ENCODE measurements at regions not wholly inside any gene's neighbourhood (a gene's known extent, or its start where the extent isn't known, plus 50 kb on each side); places are given as distances from the start of the nearest gene placed in this dataset.

DNA sequence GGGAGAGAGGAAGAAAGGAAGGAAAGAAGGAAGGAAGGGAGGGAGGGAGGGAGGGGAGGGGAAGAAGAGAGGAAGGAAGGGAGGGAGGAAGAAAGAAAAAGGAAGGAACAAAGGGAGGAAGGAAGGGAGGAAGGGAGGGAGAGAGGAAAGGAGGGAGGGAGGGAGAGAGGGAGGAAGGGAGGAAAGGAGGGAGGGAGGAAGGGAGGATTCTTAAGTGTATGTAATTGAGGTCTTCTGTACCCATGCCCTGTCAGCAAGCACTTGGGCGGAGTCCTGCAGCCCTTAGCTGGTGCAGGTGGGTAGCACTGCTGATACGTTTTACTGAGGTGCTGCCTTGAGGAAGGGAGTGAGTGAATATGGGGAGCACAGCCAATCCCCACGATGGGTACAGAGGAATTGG, 56.9 kb upstream of the RASD2 start:
- TF ChIP-seq, protein P1, sequence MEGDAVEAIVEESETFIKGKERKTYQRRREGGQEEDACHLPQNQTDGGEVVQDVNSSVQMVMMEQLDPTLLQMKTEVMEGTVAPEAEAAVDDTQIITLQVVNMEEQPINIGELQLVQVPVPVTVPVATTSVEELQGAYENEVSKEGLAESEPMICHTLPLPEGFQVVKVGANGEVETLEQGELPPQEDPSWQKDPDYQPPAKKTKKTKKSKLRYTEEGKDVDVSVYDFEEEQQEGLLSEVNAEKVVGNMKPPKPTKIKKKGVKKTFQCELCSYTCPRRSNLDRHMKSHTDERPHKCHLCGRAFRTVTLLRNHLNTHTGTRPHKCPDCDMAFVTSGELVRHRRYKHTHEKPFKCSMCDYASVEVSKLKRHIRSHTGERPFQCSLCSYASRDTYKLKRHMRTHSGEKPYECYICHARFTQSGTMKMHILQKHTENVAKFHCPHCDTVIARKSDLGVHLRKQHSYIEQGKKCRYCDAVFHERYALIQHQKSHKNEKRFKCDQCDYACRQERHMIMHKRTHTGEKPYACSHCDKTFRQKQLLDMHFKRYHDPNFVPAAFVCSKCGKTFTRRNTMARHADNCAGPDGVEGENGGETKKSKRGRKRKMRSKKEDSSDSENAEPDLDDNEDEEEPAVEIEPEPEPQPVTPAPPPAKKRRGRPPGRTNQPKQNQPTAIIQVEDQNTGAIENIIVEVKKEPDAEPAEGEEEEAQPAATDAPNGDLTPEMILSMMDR (IDR thresholded peaks at IDR 0.05 in 4 of 5, conservative IDR thresholded peaks at IDR 0.05 in 1 of 5), result no peak
- no peak for TF ChIP-seq POLR2A (IDR thresholded peaks at IDR 0.05)

Measured in gastrocnemius medialis (tissue), 4 donors.